Thymus (tissue), 11 donors: ENCODE measurements at regions not wholly inside any gene's neighbourhood (a gene's known extent, or its start where the extent isn't known, plus 50 kb on each side); places are given as distances from the start of the nearest gene placed in this dataset.
"Not testable (repeated sequence)": the region's sequence is repeated elsewhere in the genome, so short reads cannot be mapped to it uniquely, and the experiment has no call there.

Experiments
- DNase-seq, 9 donors: peaks; one replicate each; pipeline ENCODE4 v3.0.0-alpha.2; 2013; ENCODE audit warnings: low spot score in 9 of 9, low read depth in 6 of 9, missing footprints in 1 of 9
- H3K27ac ChIP-seq, 2 donors: one replicate each; pipeline ENCODE4 v1.5.1; 2013; ENCODE audit warnings: control low read depth in 1 of 2, low read depth in 1 of 2, low read length in 1 of 2, mild to moderate bottlenecking in 1 of 2, moderate library complexity in 1 of 2
- H3K27me3 ChIP-seq, 2 donors: one replicate each; pipeline ENCODE4 v1.5.1; 2013; ENCODE audit warnings: low read length in 1 of 2; ENCODE audit not compliant: control insufficient read depth in 2 of 2, insufficient read depth in 1 of 2
- H3K36me3 ChIP-seq, 2 donors: one replicate each; pipeline ENCODE4 v1.5.1; 2013; ENCODE audit warnings: low read length in 1 of 2, mild to moderate bottlenecking in 1 of 2, moderate library complexity in 1 of 2; ENCODE audit not compliant: control insufficient read depth in 2 of 2, insufficient read depth in 2 of 2
- H3K4me1 ChIP-seq, 2 donors: one replicate each; pipeline ENCODE4 v1.5.1; 2013; ENCODE audit warnings: low read length in 2 of 2; ENCODE audit not compliant: control insufficient read depth in 2 of 2, insufficient read depth in 2 of 2
- H3K4me3 ChIP-seq, 2 donors: one replicate each; pipeline ENCODE4 v1.5.1; 2013; ENCODE audit warnings: low read length in 2 of 2, control low read depth in 1 of 2, mild to moderate bottlenecking in 1 of 2
- H3K9me3 ChIP-seq, 2 donors: one replicate each; pipeline ENCODE4 v1.5.1; 2013; ENCODE audit warnings: low read length in 1 of 2, mild to moderate bottlenecking in 1 of 2; ENCODE audit not compliant: control insufficient read depth in 2 of 2, insufficient read depth in 1 of 2
- WGBS: extraction: QIAGEN DNeasy Blood & Tissue Kit; methylation state at CpG from one replicate; pipeline ENCODE4 v1.1.7; 2013; 5-methylcytosine and 5-hydroxymethylcytosine counted together
- donor health status: healthy.

- Histone ChIP-seq H3K27me3 (no peaks in the 10 kb centered on the region), H3K4me3 (no peak overlapping the region), H3K36me3 (no peaks in the 10 kb centered on the region), H3K9me3 (peaks cover 12 to 26% of the 10 kb centered on the region in 2 donors), H3K4me1 (no peaks in the 10 kb centered on the region), H3K27ac (no peak overlapping the region)
- no peak for DNase-seq
- WGBS = 72% methylated on average over 83 of the region's 83 CpGs
Observed at GRCh38 chr17:26775219-26775822, 518.6 kb upstream of the WSB1 start.

GRCh38 chr17:26780187-26780814, 513.6 kb upstream of the WSB1 start:
- not testable (repeated sequence) for H3K4me1 ChIP-seq, H3K27ac ChIP-seq, H3K36me3 ChIP-seq, H3K27me3 ChIP-seq, H3K9me3 ChIP-seq, H3K4me3 ChIP-seq, DNase-seq
- 91% methylated on average over 4 of the region's 4 CpGs for WGBS

GRCh38 chr17:26782153-26782552, 511.8 kb upstream of the WSB1 start:
- H3K4me1 ChIP-seq = no peaks in the 10 kb centered on the region
- H3K27me3 ChIP-seq = no peaks in the 10 kb centered on the region
- H3K9me3 ChIP-seq = peaks cover 2 to 4% of the 10 kb centered on the region in 2 donors
- H3K4me3 ChIP-seq = no peak overlapping the region
- DNase-seq = no peak
- 82% methylated on average over 6 of the region's 6 CpGs for WGBS
- no peak overlapping the region for H3K27ac ChIP-seq
- no peaks in the 10 kb centered on the region for H3K36me3 ChIP-seq

DNA sequence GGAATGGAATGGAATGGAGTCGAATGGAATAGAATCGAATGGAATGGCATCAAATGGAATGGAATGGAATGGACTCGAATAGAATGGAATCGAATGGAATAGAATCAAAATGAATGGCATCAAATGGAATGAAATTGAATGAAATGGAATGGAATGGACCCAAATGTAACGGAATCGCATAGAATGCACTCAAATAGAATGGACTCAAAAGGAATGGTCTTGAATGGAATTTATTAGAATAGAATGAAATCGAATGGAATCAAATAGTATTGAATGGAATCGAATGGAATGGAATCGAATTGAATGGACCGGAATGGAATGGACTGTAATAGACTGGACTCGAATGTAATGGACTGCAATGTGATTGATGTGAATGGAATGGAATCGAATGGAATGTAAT, 501.4 kb upstream of the WSB1 start:
- Histone ChIP-seq H3K9me3 (peaks cover 0 to 2% of the 10 kb centered on the region in 2 donors), H3K4me1 (no peaks in the 10 kb centered on the region), H3K27me3 (no peaks in the 10 kb centered on the region), H3K27ac (no peak overlapping the region), H3K36me3 (no peaks in the 10 kb centered on the region), H3K4me3 (no peak overlapping the region)
- peak; percentile 6 to 68 (median 42) for DNase-seq
- 88% methylated on average over 12 of the region's 12 CpGs for WGBS

- Histone ChIP-seq H3K27me3 (no peaks in the 10 kb centered on the region), H3K9me3 (peaks cover 0 to 4% of the 10 kb centered on the region in 2 donors), H3K36me3 (no peaks in the 10 kb centered on the region), H3K4me1 (no peaks in the 10 kb centered on the region), H3K27ac (no peak overlapping the region), H3K4me3 (no peak overlapping the region)
- no peak for DNase-seq
- WGBS = 84% methylated on average over 10 of the region's 10 CpGs
Observed at GRCh38 chr17:26807024-26807423, 486.9 kb upstream of the WSB1 start.

DNA sequence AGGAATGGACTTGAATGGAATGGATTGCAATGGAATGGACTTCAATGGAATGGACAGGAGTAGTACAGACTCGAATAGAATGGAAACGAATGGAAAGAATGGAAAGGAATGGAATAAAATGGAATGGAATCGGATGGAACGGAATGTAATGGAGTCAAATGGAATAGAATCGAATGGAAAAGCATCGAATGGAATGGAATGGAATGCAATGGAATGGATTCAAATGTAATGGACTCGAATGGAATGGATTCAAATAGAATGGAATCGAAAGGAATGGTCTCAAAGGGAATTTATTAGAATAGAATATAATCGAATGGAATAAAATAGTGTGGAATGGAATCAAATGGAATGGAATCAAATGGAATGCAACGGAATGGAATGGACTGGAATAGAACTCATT, 484.9 kb upstream of the WSB1 start:
- no peak overlapping the region for H3K27ac ChIP-seq
- H3K4me3 ChIP-seq = no peak overlapping the region
- peak in 6 of 9 donors; percentile 10 to 45 (median 14) for DNase-seq
- no peaks in the 10 kb centered on the region for H3K27me3 ChIP-seq
- H3K4me1 ChIP-seq = no peaks in the 10 kb centered on the region
- H3K9me3 ChIP-seq = peaks cover 0 to 2% of the 10 kb centered on the region in 2 donors
- no peaks in the 10 kb centered on the region for H3K36me3 ChIP-seq
- 84% methylated on average over 10 of the region's 10 CpGs for WGBS

GRCh38 chr17:26818736-26819135, 475.2 kb upstream of the WSB1 start:
- Histone ChIP-seq H3K4me1 (no peaks in the 10 kb centered on the region), H3K27me3 (no peaks in the 10 kb centered on the region), H3K4me3 (no peak overlapping the region), H3K36me3 (no peaks in the 10 kb centered on the region), H3K9me3 (peaks cover 5% of the 10 kb centered on the region in 2 donors), H3K27ac (no peak overlapping the region)
- DNase-seq = peak in 8 of 9 donors; percentile 3 to 50 (median 8)
- 82% methylated on average over 9 of the region's 9 CpGs for WGBS
